B cell (primary cell): ENCODE measurements at regions not wholly inside any gene's neighbourhood (a gene's known extent, or its start where the extent isn't known, plus 50 kb on each side); places are given as distances from the start of the nearest gene placed in this dataset.

Experiments used
- ATAC-seq: fragments of 200-7000 bp; cut with Tn5 transposase; one replicate; pipeline ENCODE4 v1.10.0; 2021; ENCODE audit warnings: low read depth, mild to moderate bottlenecking, moderate number of reproducible peaks, moderate library complexity
- CTCF ChIA-PET: fragments of 350-600 bp; sonication (Branson Sonifier 250); formaldehyde crosslinking; loops from one replicate; lab custom pipeline; 2021; ENCODE audit warnings: antibody characterized with exemption, inconsistent platforms; lab: Charles Lee
- POLR2A ChIA-PET: fragments of 350-600 bp; sonication (Branson Sonifier 250); formaldehyde crosslinking; loops from one replicate; lab custom pipeline; 2021; ENCODE audit warnings: antibody characterized with exemption; lab: Charles Lee
- DNase-seq: peaks from one replicate; pipeline ENCODE4 v3.0.0; 2013
- H2AFZ ChIP-seq: 2 replicates; pipeline ENCODE4 v1.6.1; 2012; ENCODE audit warnings: mild to moderate bottlenecking, low read depth, low read length; ENCODE audit not compliant: insufficient read depth, poor library complexity, severe bottlenecking
- H3K27ac ChIP-seq, 2 donors: 1 replicate in 1 of 2; 2 replicates in 1 of 2; pipeline ENCODE4 v1.5.1; 2012 to 2013; ENCODE audit warnings: low read length in 2 of 2, mild to moderate bottlenecking in 2 of 2, moderate library complexity in 1 of 2
- H3K27me3 ChIP-seq, 4 experiments: fragments of 200-600 bp in 1 of 4; sonication (generic) in 1 of 4; replicated peaks in 1 of 4; 1 replicate in 2 of 4; 2 replicates in 2 of 4; pipeline versions ENCODE4 v1.6.1 to v1.7.0; 2013 to 2016; ENCODE audit warnings: low read length in 3 of 4, mild to moderate bottlenecking in 2 of 4, mixed read lengths in 1 of 4, moderate library complexity in 1 of 4; ENCODE audit not compliant: insufficient read depth in 4 of 4, control insufficient read depth in 3 of 4; ENCODE audit errors: control extremely low read depth in 1 of 4
- H3K36me3 ChIP-seq, 2 experiments: replicated peaks in 1 of 2; 1 replicate in 1 of 2; 2 replicates in 1 of 2; pipeline versions ENCODE4 v1.6.1 to v1.7.1; 2013; ENCODE audit warnings: low read length in 1 of 2; ENCODE audit not compliant: insufficient read depth in 2 of 2, control insufficient read depth in 1 of 2; ENCODE audit errors: control extremely low read depth in 1 of 2, extremely low read depth in 1 of 2
- H3K4me1 ChIP-seq, 2 donors: fragments of 200-600 bp in 1 of 2; sonication (generic) in 1 of 2; 1 replicate in 1 of 2; 2 replicates in 1 of 2; pipeline versions ENCODE4 v1.5.1 to v1.6.1; 2013 to 2017; ENCODE audit warnings: low read length in 2 of 2; ENCODE audit not compliant: control insufficient read depth in 2 of 2, insufficient read depth in 2 of 2
- H3K4me2 ChIP-seq: replicated peaks from 2 replicates; pipeline ENCODE3; 2012; ENCODE audit warnings: mild to moderate bottlenecking, low read depth, low read length; ENCODE audit not compliant: poor library complexity, severe bottlenecking
- H3K4me3 ChIP-seq, 5 experiments: fragments of 200-600 bp in 1 of 5; sonication (generic) in 1 of 5; 1 replicate in 3 of 5; 2 replicates in 2 of 5; pipeline versions ENCODE4 v1.5.1 to v1.7.0; 2011 to 2016; ENCODE audit warnings: low read length in 4 of 5, mild to moderate bottlenecking in 4 of 5, low read depth in 2 of 5, control low read depth in 1 of 5, moderate library complexity in 1 of 5; ENCODE audit not compliant: insufficient read depth in 1 of 5; ENCODE audit errors: control extremely low read depth in 1 of 5, extremely low read depth in 1 of 5
- H3K79me2 ChIP-seq: fragments of 200-600 bp; sonication (generic); one replicate; pipeline ENCODE4 v1.6.0; 2016; ENCODE audit warnings: low read length; ENCODE audit not compliant: control insufficient read depth, insufficient read depth
- H3K9ac ChIP-seq: fragments of 200-600 bp; sonication (generic); 2 replicates; pipeline ENCODE4 v1.6.1; 2017; ENCODE audit warnings: mild to moderate bottlenecking, low read length, moderate library complexity
- H3K9me3 ChIP-seq, 3 donors: one replicate each; pipeline versions ENCODE4 v1.6.1 to v1.7.1; 2013; ENCODE audit warnings: low read length in 2 of 3; ENCODE audit not compliant: control insufficient read depth in 2 of 3, insufficient read depth in 1 of 3; ENCODE audit errors: control extremely low read depth in 1 of 3
- H4K20me1 ChIP-seq: 2 replicates; pipeline ENCODE4 v1.6.0; 2012; ENCODE audit warnings: mild to moderate bottlenecking, low read length; ENCODE audit not compliant: insufficient read depth, control insufficient read depth, poor library complexity, severe bottlenecking
- H3K27ac Mint-ChIP-seq: one replicate; pipeline ENCODE4 v1.8.0; 2021; ENCODE audit warnings: mixed read lengths
- H3K27me3 Mint-ChIP-seq: one replicate; pipeline ENCODE4 v1.8.0; 2021; ENCODE audit warnings: mixed read lengths
- H3K4me1 Mint-ChIP-seq: one replicate; pipeline ENCODE4 v1.8.0; 2021; ENCODE audit warnings: mixed read lengths
- H3K4me3 Mint-ChIP-seq: one replicate; pipeline ENCODE4 v1.8.0; 2021; ENCODE audit warnings: mixed read lengths
- H3K9me3 Mint-ChIP-seq: one replicate; pipeline ENCODE4 v1.8.0; 2022; ENCODE audit warnings: mixed read lengths; ENCODE audit not compliant: insufficient read depth
- EZH2 ChIP-seq: IDR thresholded peaks from 2 replicates; pipeline ENCODE4 v1.6.1; 2012; ENCODE audit warnings: borderline replicate concordance, low read depth, mild to moderate bottlenecking, moderate library complexity, low read length; ENCODE audit not compliant: insufficient read depth, poor library complexity, severe bottlenecking
- WGBS: methylation state at CpG from one replicate; pipeline ENCODE4 v1.1.5; 2013; ENCODE audit warnings: missing lambda C conversion rate; ENCODE audit not compliant: insufficient coverage; 5-methylcytosine and 5-hydroxymethylcytosine counted together
- intact Hi-C: fragments of 100-400 bp; cut with micrococcal nuclease; formaldehyde crosslinking; loops from one replicate; pipeline ENCODE4 v1.10.0; 2022
- TF ChIP-seq, protein P1 (sequence below): fragments of 200-600 bp; IDR thresholded peaks from one replicate; pipeline ENCODE4 v1.8.0; 2022; ENCODE audit warnings: antibody characterized with exemption, mild to moderate bottlenecking

DNA sequence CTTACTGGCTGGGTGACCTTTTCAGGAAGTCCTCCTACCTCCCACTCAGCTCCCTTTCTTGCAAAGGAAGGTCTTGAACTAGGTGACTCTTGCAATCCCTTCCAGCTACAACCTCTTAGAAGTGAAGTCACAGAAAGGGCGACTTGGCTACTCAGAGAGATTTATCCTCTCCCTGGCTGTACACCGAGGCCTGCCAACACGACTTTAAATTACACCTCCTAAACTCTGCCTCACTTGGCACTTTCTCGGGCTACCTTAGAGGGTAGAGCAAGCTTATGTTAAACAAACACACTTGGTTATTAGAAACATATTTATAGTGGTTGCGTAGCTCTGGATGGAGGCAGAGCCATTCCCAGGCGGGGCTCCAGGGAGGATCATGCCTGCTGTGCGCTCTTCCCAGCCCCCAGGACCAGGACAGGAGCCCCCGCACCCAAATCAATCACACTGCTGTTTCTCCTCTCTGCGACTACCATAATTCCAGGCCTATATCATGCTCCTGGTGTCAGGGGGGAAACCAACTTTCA is 358.4 kb downstream of the BUD13 start:
- H3K79me2 ChIP-seq, result no peaks in the 10 kb centered on the region
- DNase-seq (no peak), ATAC-seq (no peak)
- H3K9ac ChIP-seq, result no peak overlapping the region
- no peak overlapping the region for H3K4me2 ChIP-seq
- no peaks in the 10 kb centered on the region for H3K36me3 ChIP-seq
- H3K4me1 ChIP-seq, result no peaks in the 10 kb centered on the region
- Mint-ChIP-seq H3K4me1 (no peaks in the 10 kb centered on the region), H3K27me3 (peaks cover 10% of the 10 kb centered on the region), H3K4me3 (no peak overlapping the region), H3K9me3 (no peaks in the 10 kb centered on the region), H3K27ac (no peak overlapping the region)
- no peak overlapping the region for H3K4me3 ChIP-seq
- no peaks in the 10 kb centered on the region for H4K20me1 ChIP-seq
- TF ChIP-seq, protein P1, sequence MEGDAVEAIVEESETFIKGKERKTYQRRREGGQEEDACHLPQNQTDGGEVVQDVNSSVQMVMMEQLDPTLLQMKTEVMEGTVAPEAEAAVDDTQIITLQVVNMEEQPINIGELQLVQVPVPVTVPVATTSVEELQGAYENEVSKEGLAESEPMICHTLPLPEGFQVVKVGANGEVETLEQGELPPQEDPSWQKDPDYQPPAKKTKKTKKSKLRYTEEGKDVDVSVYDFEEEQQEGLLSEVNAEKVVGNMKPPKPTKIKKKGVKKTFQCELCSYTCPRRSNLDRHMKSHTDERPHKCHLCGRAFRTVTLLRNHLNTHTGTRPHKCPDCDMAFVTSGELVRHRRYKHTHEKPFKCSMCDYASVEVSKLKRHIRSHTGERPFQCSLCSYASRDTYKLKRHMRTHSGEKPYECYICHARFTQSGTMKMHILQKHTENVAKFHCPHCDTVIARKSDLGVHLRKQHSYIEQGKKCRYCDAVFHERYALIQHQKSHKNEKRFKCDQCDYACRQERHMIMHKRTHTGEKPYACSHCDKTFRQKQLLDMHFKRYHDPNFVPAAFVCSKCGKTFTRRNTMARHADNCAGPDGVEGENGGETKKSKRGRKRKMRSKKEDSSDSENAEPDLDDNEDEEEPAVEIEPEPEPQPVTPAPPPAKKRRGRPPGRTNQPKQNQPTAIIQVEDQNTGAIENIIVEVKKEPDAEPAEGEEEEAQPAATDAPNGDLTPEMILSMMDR, result no peak
- no peak for TF ChIP-seq EZH2
- ChIA-PET POLR2A (no interaction called here), CTCF (no interaction called here)
- H3K27ac ChIP-seq, result no peak overlapping the region
- peaks cover 0 to 2% (median 0%) of the 10 kb centered on the region in 4 experiments for H3K27me3 ChIP-seq
- WGBS, result 63% methylated on average over 2 of the region's 9 CpGs
- H3K9me3 ChIP-seq, result no peaks in the 10 kb centered on the region
- H2AFZ ChIP-seq, result no peak overlapping the region
- intact Hi-C loops, result no loop called here

GRCh38 chr11:116413301-116414242 is 359.2 kb downstream of the BUD13 start:
- DNase-seq (no peak), ATAC-seq (no peak)
- Histone ChIP-seq H4K20me1 (no peaks in the 10 kb centered on the region), H3K9ac (no peak overlapping the region), H3K4me1 (no peaks in the 10 kb centered on the region), H3K9me3 (no peaks in the 10 kb centered on the region), H3K4me3 (no peak overlapping the region), H3K4me2 (no peak overlapping the region), H3K27ac (no peak overlapping the region), H3K27me3 (peaks cover 0 to 2% (median 0%) of the 10 kb centered on the region in 4 experiments), H2AFZ (no peak overlapping the region), H3K36me3 (no peaks in the 10 kb centered on the region), H3K79me2 (no peaks in the 10 kb centered on the region)
- ChIA-PET CTCF (no interaction called here), POLR2A (no interaction called here)
- Mint-ChIP-seq H3K4me3 (no peak overlapping the region), H3K4me1 (no peaks in the 10 kb centered on the region), H3K27ac (no peak overlapping the region), H3K27me3 (peaks cover 10% of the 10 kb centered on the region), H3K9me3 (no peaks in the 10 kb centered on the region)
- TF ChIP-seq, protein P1, result no peak
- intact Hi-C loops, result no loop called here
- no CpG with 5 or more reads among the region's 2 CpGs for WGBS
